Activated CD4-positive, alpha-beta T cell treated with anti-CD3 and anti-CD28 coated beads for 36 hours (primary cell): ENCODE measurements at regions not wholly inside any gene's neighbourhood (a gene's known extent, or its start where the extent isn't known, plus 50 kb on each side); places are given as distances from the start of the nearest gene placed in this dataset.
"Not testable (repeated sequence)": the region's sequence is repeated elsewhere in the genome, so short reads cannot be mapped to it uniquely, and the experiment has no call there.

ENCODE experiments used
- ATAC-seq: fragments of 200-7000 bp; cut with Tn5 transposase; one replicate; pipeline ENCODE4 v1.10.0; 2021; ENCODE audit warnings: mild to moderate bottlenecking, moderate library complexity
- CTCF ChIA-PET: fragments of 350-600 bp; sonication (Branson Sonifier 250); formaldehyde crosslinking; loops from one replicate; lab custom pipeline; 2021; ENCODE audit warnings: antibody characterized with exemption; lab: Charles Lee
- POLR2A ChIA-PET: fragments of 350-600 bp; sonication (Branson Sonifier 250); formaldehyde crosslinking; loops from one replicate; lab custom pipeline; 2021; ENCODE audit warnings: antibody characterized with exemption, inconsistent platforms; lab: Charles Lee
- DNase-seq: peaks from one replicate; pipeline ENCODE4 v3.0.0-alpha.2; 2020
- H3K27ac Mint-ChIP-seq: one replicate; pipeline ENCODE4 v1.8.0; 2021; ENCODE audit warnings: mixed read lengths
- H3K27me3 Mint-ChIP-seq: one replicate; pipeline ENCODE4 v1.8.0; 2021; ENCODE audit warnings: mixed read lengths
- H3K36me3 Mint-ChIP-seq: one replicate; pipeline ENCODE4 v1.8.0; 2021; ENCODE audit warnings: low read depth, mixed read lengths
- H3K4me1 Mint-ChIP-seq: one replicate; pipeline ENCODE4 v1.8.0; 2021; ENCODE audit warnings: mixed read lengths
- H3K4me3 Mint-ChIP-seq: one replicate; pipeline ENCODE4 v1.8.0; 2021; ENCODE audit warnings: mild to moderate bottlenecking, moderate library complexity, mixed read lengths
- H3K9me3 Mint-ChIP-seq: one replicate; pipeline ENCODE4 v1.8.0; 2021; ENCODE audit warnings: low read depth, mixed read lengths
- intact Hi-C, 2 experiments: fragments of 100-400 bp; cut with DNase I in 1 of 2; cut with micrococcal nuclease in 1 of 2; formaldehyde crosslinking; loops; one replicate each; pipeline versions ENCODE4 v1.14.2 to v1.15.1; 2022 to 2024; cut with DNase I, micrococcal nuclease

- peaks cover 44% of the 10 kb centered on the region for H3K27me3 Mint-ChIP-seq
- H3K9me3 Mint-ChIP-seq, H3K4me1 Mint-ChIP-seq, H3K4me3 Mint-ChIP-seq, H3K27ac Mint-ChIP-seq, DNase-seq, H3K36me3 Mint-ChIP-seq, POLR2A ChIA-PET: not testable (repeated sequence)
- intact Hi-C loops: loop anchor here in 1 of 2 experiments (1.0 kb wide), 1 partner anchor 8 kb away; no protein-coding TSS in a partner anchor
- ATAC-seq: peak; percentile 36
- CTCF ChIA-PET: interaction anchor here (1.4 to 1.5 kb wide), 2 partner anchors 8 to 12 kb away, joined by 3 to 4 read pairs; no protein-coding TSS in a partner anchor
Measured at GRCh38 chr7:96829121-96829520, 119.5 kb upstream of the SEM1 start.

- no peak for DNase-seq
- Mint-ChIP-seq H3K4me3 (no peak overlapping the region), H3K9me3 (no peaks in the 10 kb centered on the region), H3K36me3 (no peaks in the 10 kb centered on the region), H3K27ac (no peak overlapping the region), H3K4me1 (peaks cover 2% of the 10 kb centered on the region), H3K27me3 (peaks cover 44% of the 10 kb centered on the region)
- ChIA-PET CTCF (no interaction called here), POLR2A (no interaction called here)
- intact Hi-C loops: loop anchor here in 1 of 2 experiments (10.0 kb wide), 1 partner anchor 1043 kb away; the partner anchor contains the start of gene ASNS
- ATAC-seq: no peak
Measured at GRCh38 chr7:96831446-96831845, 121.8 kb upstream of the SEM1 start.

GRCh38 chr7:96832092-96832662 is 122.5 kb upstream of the SEM1 start:
- no peaks in the 10 kb centered on the region for H3K9me3 Mint-ChIP-seq
- no peaks in the 10 kb centered on the region for H3K36me3 Mint-ChIP-seq
- CTCF ChIA-PET: no interaction called here
- POLR2A ChIA-PET: no interaction called here
- no peak overlapping the region for H3K27ac Mint-ChIP-seq
- peaks cover 41% of the 10 kb centered on the region for H3K27me3 Mint-ChIP-seq
- no peak for DNase-seq
- no peak overlapping the region for H3K4me3 Mint-ChIP-seq
- no peak for ATAC-seq
- intact Hi-C loops: loop anchor here in 1 of 2 experiments (10.0 kb wide), 1 partner anchor 1043 kb away; the partner anchor contains the start of gene ASNS
- peaks cover 9% of the 10 kb centered on the region for H3K4me1 Mint-ChIP-seq

GRCh38 chr7:96833676-96834453 is 124.2 kb upstream of the SEM1 start:
- Mint-ChIP-seq H3K27ac (no peak overlapping the region), H3K9me3 (no peaks in the 10 kb centered on the region), H3K4me1 (peaks cover 26% of the 10 kb centered on the region), H3K27me3 (peaks cover 45% of the 10 kb centered on the region), H3K36me3 (no peaks in the 10 kb centered on the region), H3K4me3 (no peak overlapping the region)
- ATAC-seq (no peak), DNase-seq (no peak)
- ChIA-PET POLR2A (no interaction called here), CTCF (no interaction called here)
- intact Hi-C loops: loop anchor here in 1 of 2 experiments (10.0 kb wide), 1 partner anchor 1041 kb away; the partner anchor contains the start of gene ASNS

GRCh38 chr7:96836456-96836855 is 126.8 kb upstream of the SEM1 start:
- DNase-seq: no peak
- intact Hi-C loops: loop anchor here (2.0 to 10.0 kb wide), 5 partner anchors 128 to 1038 kb away; partner anchors contain the start of genes SEM1 (in 2 of the 2) and ASNS (in 1 of the 2)
- no peaks in the 10 kb centered on the region for H3K9me3 Mint-ChIP-seq
- POLR2A ChIA-PET: no interaction called here
- CTCF ChIA-PET: interaction anchor here (1.4 kb wide), 1 partner anchor 190 kb away, joined by 3 read pairs; no protein-coding TSS in a partner anchor
- H3K27me3 Mint-ChIP-seq: peaks cover 52% of the 10 kb centered on the region
- no peaks in the 10 kb centered on the region for H3K36me3 Mint-ChIP-seq
- H3K4me1 Mint-ChIP-seq: peaks cover 34% of the 10 kb centered on the region
- ATAC-seq: no peak
- H3K27ac Mint-ChIP-seq: no peak overlapping the region
- H3K4me3 Mint-ChIP-seq: no peak overlapping the region

GRCh38 chr7:96837593-96837992 is 127.9 kb upstream of the SEM1 start:
- Mint-ChIP-seq H3K27ac (peak overlapping the region; percentile 61), H3K4me3 (peak overlapping the region; percentile 4), H3K36me3 (no peaks in the 10 kb centered on the region), H3K4me1 (peaks cover 34% of the 10 kb centered on the region), H3K9me3 (no peaks in the 10 kb centered on the region), H3K27me3 (peaks cover 54% of the 10 kb centered on the region)
- CTCF ChIA-PET: interaction anchor here (0.7 to 1.4 kb wide), 4 partner anchors 9 to 335 kb away, joined by 3 read pairs; no protein-coding TSS in a partner anchor
- DNase-seq (peak; percentile 48), ATAC-seq (peak; percentile 94)
- POLR2A ChIA-PET: interaction anchor here (0.6 kb wide), 1 partner anchor 434 kb away, joined by 4 read pairs; no protein-coding TSS in a partner anchor
- intact Hi-C loops: loop anchor here (1.0 to 10.0 kb wide), 9 partner anchors 8 to 1037 kb away; partner anchors contain the start of genes SEM1 (in 2 of the 2) and ASNS (in 1 of the 2)

GRCh38 chr7:96838481-96838880 is 128.8 kb upstream of the SEM1 start:
- H3K9me3 Mint-ChIP-seq: no peaks in the 10 kb centered on the region
- H3K27ac Mint-ChIP-seq: no peak overlapping the region
- DNase-seq (no peak), ATAC-seq (no peak)
- H3K4me3 Mint-ChIP-seq: no peak overlapping the region
- ChIA-PET POLR2A (no interaction called here), CTCF (no interaction called here)
- H3K4me1 Mint-ChIP-seq: peaks cover 34% of the 10 kb centered on the region
- intact Hi-C loops: loop anchor here (5.0 to 10.0 kb wide), 3 partner anchors 341 to 1036 kb away; partner anchors contain the start of gene ASNS (in 1 of the 2)
- H3K27me3 Mint-ChIP-seq: peaks cover 60% of the 10 kb centered on the region
- no peaks in the 10 kb centered on the region for H3K36me3 Mint-ChIP-seq

- CTCF ChIA-PET: interaction anchor here (0.6 kb wide), 1 partner anchor 18 kb away, joined by 3 read pairs; no protein-coding TSS in a partner anchor
Measured at GRCh38 chr7:96855139-96855538, 145.5 kb upstream of the SEM1 start.

GRCh38 chr7:96855691-96856090 is 146.0 kb upstream of the SEM1 start:
- H3K4me3 Mint-ChIP-seq: no peak overlapping the region
- H3K27ac Mint-ChIP-seq: no peak overlapping the region
- no peaks in the 10 kb centered on the region for H3K9me3 Mint-ChIP-seq
- intact Hi-C loops: no loop called here
- ChIA-PET CTCF (interaction anchor here (0.6 kb wide), 1 partner anchor 17 kb away, joined by 3 read pairs; no protein-coding TSS in a partner anchor), POLR2A (no interaction called here)
- no peak for ATAC-seq
- H3K4me1 Mint-ChIP-seq: no peaks in the 10 kb centered on the region
- no peaks in the 10 kb centered on the region for H3K36me3 Mint-ChIP-seq
- DNase-seq: no peak
- H3K27me3 Mint-ChIP-seq: peaks cover 23% of the 10 kb centered on the region

More at GRCh38 chr7:96855139-96855538, 145.5 kb upstream of the SEM1 start:
- ATAC-seq (no peak), DNase-seq (no peak)
- H3K27ac Mint-ChIP-seq: no peak overlapping the region
- no peaks in the 10 kb centered on the region for H3K36me3 Mint-ChIP-seq
- no peaks in the 10 kb centered on the region for H3K4me1 Mint-ChIP-seq
- no peak overlapping the region for H3K4me3 Mint-ChIP-seq
- intact Hi-C loops: no loop called here
- POLR2A ChIA-PET: no interaction called here
- H3K27me3 Mint-ChIP-seq: peaks cover 19% of the 10 kb centered on the region
- no peaks in the 10 kb centered on the region for H3K9me3 Mint-ChIP-seq

GRCh38 chr7:96869538-96869937 is 135.8 kb upstream of the DLX6 start:
- POLR2A ChIA-PET: no interaction called here
- H3K4me1 Mint-ChIP-seq: no peaks in the 10 kb centered on the region
- ATAC-seq: no peak

GRCh38 chr7:96870185-96870584 is 135.2 kb upstream of the DLX6 start:
- no peak for DNase-seq
- intact Hi-C loops: no loop called here
- H3K27ac Mint-ChIP-seq: no peak overlapping the region
- H3K4me1 Mint-ChIP-seq: no peaks in the 10 kb centered on the region
- ChIA-PET CTCF (no interaction called here), POLR2A (no interaction called here)
- H3K4me3 Mint-ChIP-seq: no peak overlapping the region
- no peak for ATAC-seq
- H3K9me3 Mint-ChIP-seq: no peaks in the 10 kb centered on the region
- H3K27me3 Mint-ChIP-seq: peaks cover 7% of the 10 kb centered on the region
- H3K36me3 Mint-ChIP-seq: no peaks in the 10 kb centered on the region

More at GRCh38 chr7:96869538-96869937, 135.8 kb upstream of the DLX6 start:
- DNase-seq: no peak
- Mint-ChIP-seq H3K9me3 (no peaks in the 10 kb centered on the region), H3K36me3 (no peaks in the 10 kb centered on the region), H3K4me3 (no peak overlapping the region), H3K27me3 (peaks cover 7% of the 10 kb centered on the region), H3K27ac (no peak overlapping the region)
- intact Hi-C loops: no loop called here
- CTCF ChIA-PET: no interaction called here
